Stimulated activated CD8-positive, alpha-beta memory T cell treated with anti-CD3 and anti-CD28 coated beads, Interleukin-12 subunit alpha, Interleukin-12 subunit beta, amount 100 ng/mL, for 4 hours (primary cell): ENCODE measurements at regions not wholly inside any gene's neighbourhood (a gene's known extent, or its start where the extent isn't known, plus 50 kb on each side); places are given as distances from the start of the nearest gene placed in this dataset.

ENCODE experiments used
- DNase-seq: peaks from one replicate; pipeline ENCODE4 v3.0.0-alpha.2; 2020; ENCODE audit warnings: low read depth

GRCh38 chr16:86410529-86410928 is 99.8 kb upstream of the FOXF1 start:
- no peak for DNase-seq

- DNase-seq, result no peak
These were observed 98.4 kb upstream of the FOXF1 start for GRCh38 chr16:86411897-86412296.

- DNase-seq, result no peak
These were observed 95.2 kb upstream of the FOXF1 start for GRCh38 chr16:86414991-86415740.

- no peak for DNase-seq
These were observed 91.3 kb upstream of the FOXF1 start for GRCh38 chr16:86418981-86419380.

- no peak for DNase-seq
These were observed 90.8 kb upstream of the FOXF1 start for GRCh38 chr16:86419518-86419917.

GRCh38 chr16:86421995-86422394 is 88.3 kb upstream of the FOXF1 start:
- no peak for DNase-seq

- no peak for DNase-seq
These were observed 85.9 kb upstream of the FOXF1 start for GRCh38 chr16:86424398-86424797.

GRCh38 chr16:86424985-86425384 is 85.3 kb upstream of the FOXF1 start:
- no peak for DNase-seq

GRCh38 chr16:86426063-86426642 is 84.2 kb upstream of the FOXF1 start:
- DNase-seq, result no peak

- no peak for DNase-seq
These were observed 82.9 kb upstream of the FOXF1 start for GRCh38 chr16:86427433-86427851.

GRCh38 chr16:86428729-86429517 is 81.4 kb upstream of the FOXF1 start:
- DNase-seq, result no peak

- DNase-seq, result no peak
These were observed 80.7 kb upstream of the FOXF1 start for GRCh38 chr16:86429663-86430062.

- no peak for DNase-seq
These were observed 79.5 kb upstream of the FOXF1 start for GRCh38 chr16:86430814-86431213.

GRCh38 chr16:86431540-86431939 is 78.8 kb upstream of the FOXF1 start:
- no peak for DNase-seq

GRCh38 chr16:86432048-86432447 is 78.3 kb upstream of the FOXF1 start:
- DNase-seq, result no peak

- no peak for DNase-seq
These were observed 77.6 kb upstream of the FOXF1 start for GRCh38 chr16:86432691-86433090.

GRCh38 chr16:86436466-86437185 is 73.7 kb upstream of the FOXF1 start:
- no peak for DNase-seq

- no peak for DNase-seq
These were observed 73.0 kb upstream of the FOXF1 start for GRCh38 chr16:86437348-86437747.

GRCh38 chr16:86442703-86443102 is 67.6 kb upstream of the FOXF1 start:
- no peak for DNase-seq

GRCh38 chr16:86443508-86444147 is 66.7 kb upstream of the FOXF1 start:
- DNase-seq, result no peak

- no peak for DNase-seq
These were observed 66.1 kb upstream of the FOXF1 start for GRCh38 chr16:86444261-86444660.

- no peak for DNase-seq
These were observed 65.7 kb upstream of the FOXF1 start for GRCh38 chr16:86444661-86445060.
